NCI-H2171 treated with DMSO at 0.1 percent for 48 hours (cell line): ENCODE measurements at regions not wholly inside any gene's neighbourhood (a gene's known extent, or its start where the extent isn't known, plus 50 kb on each side); places are given as distances from the start of the nearest gene placed in this dataset.
A peak's percentile ranks its signal among the peaks of the same experiment; 100 is the strongest.
"Not testable (repeated sequence)": the region's sequence is repeated elsewhere in the genome, so short reads cannot be mapped to it uniquely, and the experiment has no call there.

Experiments used
- DNase-seq: peaks from one replicate; lab custom pipeline; 2025; lab: John Stamatoyannopoulos, UW

GRCh38 chr1:41980827-41981653 is 62.3 kb upstream of the HIVEP3 start:
- no peak for DNase-seq

- no peak for DNase-seq
Measured at GRCh38 chr1:41978986-41979385, 60.3 kb upstream of the HIVEP3 start.

GRCh38 chr1:41977326-41977725 is 58.6 kb upstream of the HIVEP3 start:
- peak; percentile 96 for DNase-seq

GRCh38 chr1:41976671-41977070 is 57.9 kb upstream of the HIVEP3 start:
- no peak for DNase-seq

- DNase-seq: no peak
Measured at GRCh38 chr1:41975850-41976569, 57.3 kb upstream of the HIVEP3 start.

GRCh38 chr1:41975121-41975520 is 56.4 kb upstream of the HIVEP3 start:
- DNase-seq: no peak

GRCh38 chr1:41968557-41968956 is 49.8 kb upstream of the HIVEP3 start:
- not testable (repeated sequence) for DNase-seq
